Right lobe of liver (tissue), 6 donors: ENCODE measurements at regions not wholly inside any gene's neighbourhood (a gene's known extent, or its start where the extent isn't known, plus 50 kb on each side); places are given as distances from the start of the nearest gene placed in this dataset.

Experiments
- ATAC-seq, 4 donors: fragments of 200-7000 bp; cut with Tn5 transposase; one replicate each; pipeline ENCODE4 v1.9.1; 2020; ENCODE audit warnings: mild to moderate bottlenecking in 4 of 4, moderate library complexity in 4 of 4
- DNase-seq, 3 donors: peaks; one replicate each; pipeline ENCODE4 v3.0.0-alpha.2; 2020
- H3K27ac ChIP-seq, 3 donors: fragments of 200-600 bp; one replicate each; pipeline ENCODE4 v1.8.0; 2022
- H3K27me3 ChIP-seq, 2 donors: fragments of 200-600 bp; one replicate each; pipeline ENCODE4 v1.8.0; 2022
- H3K36me3 ChIP-seq, 4 donors: fragments of 200-600 bp; sonication (generic) in 1 of 4; one replicate each; pipeline versions ENCODE4 v1.5.1 to v1.8.0; 2017 to 2022; ENCODE audit warnings: control low read depth in 1 of 4
- H3K4me1 ChIP-seq, 4 donors: fragments of 200-600 bp; sonication (generic) in 1 of 4; one replicate each; pipeline versions ENCODE4 v1.5.1 to v1.8.0; 2017 to 2022; ENCODE audit warnings: control low read depth in 1 of 4
- H3K4me3 ChIP-seq, 3 donors: fragments of 200-600 bp; one replicate each; pipeline ENCODE4 v1.8.0; 2022
- H3K9me3 ChIP-seq, 4 donors: fragments of 200-600 bp; sonication (generic) in 1 of 4; one replicate each; pipeline versions ENCODE4 v1.5.1 to v1.8.0; 2017 to 2022; ENCODE audit warnings: control low read depth in 1 of 4
- POLR2A ChIP-seq: fragments of 450-650 bp; IDR thresholded peaks from one replicate; pipeline ENCODE4 v1.6.1; 2017; ENCODE audit warnings: antibody characterized with exemption, mild to moderate bottlenecking
- WGBS: methylation state at CpG from one replicate; pipeline ENCODE4 v1.1.6; 2018; ENCODE audit warnings: low coverage, low lambda C conversion rate; ENCODE audit not compliant: insufficient coverage; ENCODE audit errors: missing lambda C conversion rate; 5-methylcytosine and 5-hydroxymethylcytosine counted together
- intact Hi-C, 2 donors: fragments of 100-400 bp; cut with DNase I; formaldehyde crosslinking; loops; one replicate each; pipeline versions ENCODE4 v1.11.2 to v1.14.1; 2022
- TF ChIP-seq, protein P1 (sequence below), 4 donors: fragments of 200-600 bp in 3 of 4; fragments of 450-650 bp in 1 of 4; IDR thresholded peaks; one replicate each; pipeline versions ENCODE4 v1.5.1 to v1.8.0; 2016 to 2022; ENCODE audit warnings: antibody characterized with exemption in 4 of 4, mild to moderate bottlenecking in 2 of 4
- donor health status: DM: no; HTN: yes; CAD: no.
- donor health status: DM: no; HTN: no; CAD: no.
- donor health status: DM: no; HTN: no; CAD: no.
- donor health status: DM: no; HTN: yes; CAD: no.
- donor health status: DM: no; HTN: yes; CAD: no.

DNA sequence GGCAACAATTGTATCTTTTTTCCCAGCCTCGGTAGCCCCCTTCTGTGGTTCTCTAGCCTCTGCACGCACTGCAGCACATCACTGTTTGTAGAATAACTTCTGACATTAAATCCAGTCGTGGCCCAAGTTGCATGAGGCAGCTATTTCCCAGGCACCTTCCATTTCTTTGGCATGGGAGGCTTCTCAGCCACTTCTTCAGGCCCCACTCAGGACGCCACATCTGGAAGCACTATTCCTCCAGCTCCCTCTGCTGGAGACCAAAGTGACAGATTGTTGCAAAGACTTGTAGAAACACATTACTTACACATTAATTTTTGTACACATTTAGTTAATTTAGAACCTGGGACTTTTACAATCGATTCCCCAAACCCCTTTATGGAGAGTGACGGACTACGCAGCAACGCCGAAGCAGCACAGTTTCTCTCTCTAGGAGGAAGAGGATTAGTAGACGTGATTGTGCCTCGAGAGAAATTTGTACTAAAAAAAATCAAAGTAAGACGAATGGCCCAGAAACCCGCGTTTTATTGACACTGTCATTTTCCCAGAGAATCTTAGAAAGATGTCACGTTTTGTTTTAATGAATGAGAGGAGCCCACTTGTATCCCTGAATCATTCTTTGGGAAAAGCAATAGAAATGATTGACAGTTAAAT is 57.8 kb upstream of the RGPD5 start:
- 33% methylated on average over 15 of the region's 15 CpGs for WGBS
- peak; percentile 84 to 92 (median 88) for ATAC-seq
- H3K27ac ChIP-seq, result no peak overlapping the region
- H3K36me3 ChIP-seq, result no peaks in the 10 kb centered on the region
- no peaks in the 10 kb centered on the region for H3K9me3 ChIP-seq
- peak in 2 of 3 donors; percentile 32 to 58 for DNase-seq
- no peaks in the 10 kb centered on the region for H3K4me1 ChIP-seq
- no peak overlapping the region for H3K4me3 ChIP-seq
- intact Hi-C loops, result no loop called here
- no peak for TF ChIP-seq POLR2A
- TF ChIP-seq, protein P1, sequence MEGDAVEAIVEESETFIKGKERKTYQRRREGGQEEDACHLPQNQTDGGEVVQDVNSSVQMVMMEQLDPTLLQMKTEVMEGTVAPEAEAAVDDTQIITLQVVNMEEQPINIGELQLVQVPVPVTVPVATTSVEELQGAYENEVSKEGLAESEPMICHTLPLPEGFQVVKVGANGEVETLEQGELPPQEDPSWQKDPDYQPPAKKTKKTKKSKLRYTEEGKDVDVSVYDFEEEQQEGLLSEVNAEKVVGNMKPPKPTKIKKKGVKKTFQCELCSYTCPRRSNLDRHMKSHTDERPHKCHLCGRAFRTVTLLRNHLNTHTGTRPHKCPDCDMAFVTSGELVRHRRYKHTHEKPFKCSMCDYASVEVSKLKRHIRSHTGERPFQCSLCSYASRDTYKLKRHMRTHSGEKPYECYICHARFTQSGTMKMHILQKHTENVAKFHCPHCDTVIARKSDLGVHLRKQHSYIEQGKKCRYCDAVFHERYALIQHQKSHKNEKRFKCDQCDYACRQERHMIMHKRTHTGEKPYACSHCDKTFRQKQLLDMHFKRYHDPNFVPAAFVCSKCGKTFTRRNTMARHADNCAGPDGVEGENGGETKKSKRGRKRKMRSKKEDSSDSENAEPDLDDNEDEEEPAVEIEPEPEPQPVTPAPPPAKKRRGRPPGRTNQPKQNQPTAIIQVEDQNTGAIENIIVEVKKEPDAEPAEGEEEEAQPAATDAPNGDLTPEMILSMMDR (IDR thresholded peaks at IDR 0.05), result peak; percentile 65 to 75 (median 72)
- no peaks in the 10 kb centered on the region for H3K27me3 ChIP-seq
